Breast epithelium (tissue), 3 donors: ENCODE measurements at regions not wholly inside any gene's neighbourhood (a gene's known extent, or its start where the extent isn't known, plus 50 kb on each side); places are given as distances from the start of the nearest gene placed in this dataset.

Experiments
- CTCF ChIP-seq, 3 donors: fragments of 450-650 bp; IDR thresholded peaks; one replicate each; pipeline ENCODE4 v1.5.1; 2016 to 2017; ENCODE audit warnings: antibody characterized with exemption in 3 of 3, mild to moderate bottlenecking in 3 of 3, moderate library complexity in 3 of 3
- POLR2AphosphoS5 ChIP-seq, 3 donors: sonication (generic); formaldehyde crosslinking; IDR thresholded peaks; one replicate each; pipeline ENCODE4 v1.6.1; 2017; ENCODE audit warnings: antibody characterized with exemption in 3 of 3

GRCh38 chr5:1668141-1668721 is 131.4 kb downstream of the MRPL36 start:
- TF ChIP-seq POLR2AphosphoS5 (IDR thresholded peaks at IDR 0.05), result no peak
- no peak for TF ChIP-seq CTCF (IDR thresholded peaks at IDR 0.05)
